CD4-positive, alpha-beta T cell (primary cell): ENCODE measurements at regions not wholly inside any gene's neighbourhood (a gene's known extent, or its start where the extent isn't known, plus 50 kb on each side); places are given as distances from the start of the nearest gene placed in this dataset.

Source experiments
- ATAC-seq: fragments of 200-7000 bp; cut with Tn5 transposase; one replicate; pipeline ENCODE4 v1.10.0; 2022; ENCODE audit warnings: mild to moderate bottlenecking; ENCODE audit not compliant: poor library complexity
- CTCF ChIA-PET: fragments of 350-600 bp; sonication (Branson Sonifier 250); formaldehyde crosslinking; loops from one replicate; lab custom pipeline; 2021; ENCODE audit warnings: antibody characterized with exemption, inconsistent platforms; lab: Charles Lee
- POLR2A ChIA-PET: fragments of 350-600 bp; sonication (Branson Sonifier 250); formaldehyde crosslinking; loops from one replicate; lab custom pipeline; 2021; ENCODE audit warnings: antibody characterized with exemption, inconsistent platforms; lab: Charles Lee
- DNase-seq, 14 experiments: peaks; one replicate each; pipeline ENCODE4 v3.0.0-alpha.2; 2013 to 2020; ENCODE audit warnings: mixed read lengths in 2 of 14
- H3K27ac ChIP-seq, 2 donors: one replicate each; pipeline versions ENCODE4 v1.5.1 to v1.7.0; 2013; ENCODE audit warnings: low read length in 2 of 2, low read depth in 1 of 2, mild to moderate bottlenecking in 1 of 2
- H3K27me3 ChIP-seq, 2 experiments: 1 replicate in 1 of 2; 2 replicates in 1 of 2; pipeline versions ENCODE4 v1.6.1 to v1.7.0; 2013; ENCODE audit warnings: low read length in 2 of 2, control low read depth in 1 of 2, mild to moderate bottlenecking in 1 of 2, moderate library complexity in 1 of 2; ENCODE audit not compliant: insufficient read depth in 2 of 2, control insufficient read depth in 1 of 2
- H3K36me3 ChIP-seq: one replicate; pipeline ENCODE4 v1.6.1; 2013; ENCODE audit warnings: low read length, control low read depth; ENCODE audit not compliant: insufficient read depth
- H3K4me1 ChIP-seq: one replicate; pipeline ENCODE4 v1.6.1; 2013; ENCODE audit warnings: low read length, control low read depth; ENCODE audit not compliant: insufficient read depth
- H3K4me3 ChIP-seq: one replicate; pipeline ENCODE4 v1.5.1; 2013; ENCODE audit warnings: mild to moderate bottlenecking, low read length, moderate library complexity
- H3K9me3 ChIP-seq, 2 experiments: 1 replicate in 1 of 2; 2 replicates in 1 of 2; pipeline versions ENCODE4 v1.6.1 to v1.7.0; 2013; ENCODE audit warnings: low read length in 2 of 2, mild to moderate bottlenecking in 2 of 2, control low read depth in 1 of 2, moderate library complexity in 1 of 2; ENCODE audit not compliant: control insufficient read depth in 1 of 2, insufficient read depth in 1 of 2
- H3K27ac Mint-ChIP-seq: one replicate; pipeline ENCODE4 v1.8.0; 2020; ENCODE audit warnings: mixed read lengths
- H3K27me3 Mint-ChIP-seq: one replicate; pipeline ENCODE4 v1.8.0; 2021; ENCODE audit warnings: mixed read lengths
- H3K36me3 Mint-ChIP-seq: one replicate; pipeline ENCODE4 v1.8.0; 2021; ENCODE audit warnings: low read depth, mixed read lengths
- H3K4me1 Mint-ChIP-seq: one replicate; pipeline ENCODE4 v1.8.0; 2021; ENCODE audit warnings: low read depth, mixed read lengths
- H3K4me3 Mint-ChIP-seq: one replicate; pipeline ENCODE4 v1.8.0; 2020; ENCODE audit warnings: mild to moderate bottlenecking, mixed read lengths
- H3K9me3 Mint-ChIP-seq: one replicate; pipeline ENCODE4 v1.8.0; 2020; ENCODE audit warnings: mixed read lengths
- intact Hi-C, 2 experiments: fragments of 100-400 bp; cut with DNase I in 1 of 2; cut with micrococcal nuclease in 1 of 2; formaldehyde crosslinking; loops; one replicate each; pipeline versions ENCODE4 v1.15.1 to v1.9.0; 2023 to 2025; cut with DNase I, micrococcal nuclease
- TF ChIP-seq, protein P1 (sequence below): fragments of 200-600 bp; IDR thresholded peaks from one replicate; pipeline ENCODE4 v1.8.0; 2022; ENCODE audit warnings: antibody characterized with exemption, mild to moderate bottlenecking

- Mint-ChIP-seq H3K4me1 (peaks cover 13% of the 10 kb centered on the region), H3K36me3 (no peaks in the 10 kb centered on the region), H3K27me3 (no peaks in the 10 kb centered on the region), H3K9me3 (no peaks in the 10 kb centered on the region), H3K4me3 (no peak overlapping the region), H3K27ac (peak overlapping the region; percentile 16)
- ChIA-PET CTCF (no interaction called here), POLR2A (no interaction called here)
- Histone ChIP-seq H3K4me1 (peaks cover 4% of the 10 kb centered on the region), H3K36me3 (no peaks in the 10 kb centered on the region), H3K27ac (no peak overlapping the region), H3K9me3 (no peaks in the 10 kb centered on the region), H3K27me3 (no peaks in the 10 kb centered on the region), H3K4me3 (no peak overlapping the region)
- ATAC-seq (peak; percentile 94), DNase-seq (peak in 13 of 14 experiments; percentile 14 to 84 (median 39))
- TF ChIP-seq, protein P1, sequence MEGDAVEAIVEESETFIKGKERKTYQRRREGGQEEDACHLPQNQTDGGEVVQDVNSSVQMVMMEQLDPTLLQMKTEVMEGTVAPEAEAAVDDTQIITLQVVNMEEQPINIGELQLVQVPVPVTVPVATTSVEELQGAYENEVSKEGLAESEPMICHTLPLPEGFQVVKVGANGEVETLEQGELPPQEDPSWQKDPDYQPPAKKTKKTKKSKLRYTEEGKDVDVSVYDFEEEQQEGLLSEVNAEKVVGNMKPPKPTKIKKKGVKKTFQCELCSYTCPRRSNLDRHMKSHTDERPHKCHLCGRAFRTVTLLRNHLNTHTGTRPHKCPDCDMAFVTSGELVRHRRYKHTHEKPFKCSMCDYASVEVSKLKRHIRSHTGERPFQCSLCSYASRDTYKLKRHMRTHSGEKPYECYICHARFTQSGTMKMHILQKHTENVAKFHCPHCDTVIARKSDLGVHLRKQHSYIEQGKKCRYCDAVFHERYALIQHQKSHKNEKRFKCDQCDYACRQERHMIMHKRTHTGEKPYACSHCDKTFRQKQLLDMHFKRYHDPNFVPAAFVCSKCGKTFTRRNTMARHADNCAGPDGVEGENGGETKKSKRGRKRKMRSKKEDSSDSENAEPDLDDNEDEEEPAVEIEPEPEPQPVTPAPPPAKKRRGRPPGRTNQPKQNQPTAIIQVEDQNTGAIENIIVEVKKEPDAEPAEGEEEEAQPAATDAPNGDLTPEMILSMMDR, result peak; percentile 62
- intact Hi-C loops, result loop anchor here (1.0 to 5.0 kb wide), 4 partner anchors 151 to 291 kb away; no protein-coding TSS in a partner anchor
Observed at GRCh38 chr21:25421321-25422028, 185.8 kb downstream of the MRPL39 start.

GRCh38 chr21:25420831-25421230 lies 186.4 kb downstream of the MRPL39 start:
- Mint-ChIP-seq H3K9me3 (no peaks in the 10 kb centered on the region), H3K27me3 (no peaks in the 10 kb centered on the region), H3K4me3 (no peak overlapping the region), H3K4me1 (peaks cover 13% of the 10 kb centered on the region), H3K27ac (no peak overlapping the region), H3K36me3 (no peaks in the 10 kb centered on the region)
- TF ChIP-seq, protein P1, result no peak
- DNase-seq (no peak), ATAC-seq (no peak)
- no peaks in the 10 kb centered on the region for H3K27me3 ChIP-seq
- H3K27ac ChIP-seq, result no peak overlapping the region
- ChIA-PET CTCF (interaction anchor here (1.2 kb wide), 1 partner anchor 16 kb away, joined by 3 read pairs; no protein-coding TSS in a partner anchor), POLR2A (no interaction called here)
- H3K4me3 ChIP-seq, result no peak overlapping the region
- H3K9me3 ChIP-seq, result no peaks in the 10 kb centered on the region
- H3K36me3 ChIP-seq, result no peaks in the 10 kb centered on the region
- intact Hi-C loops, result loop anchor here (1.0 to 5.0 kb wide), 4 partner anchors 151 to 291 kb away; no protein-coding TSS in a partner anchor
- peaks cover 4% of the 10 kb centered on the region for H3K4me1 ChIP-seq

- ATAC-seq (no peak), DNase-seq (no peak)
- ChIA-PET POLR2A (no interaction called here), CTCF (no interaction called here)
- Histone ChIP-seq H3K9me3 (peaks cover 0 to 4% of the 10 kb centered on the region in 2 experiments), H3K27ac (no peak overlapping the region), H3K36me3 (no peaks in the 10 kb centered on the region), H3K4me1 (peaks cover 4% of the 10 kb centered on the region), H3K4me3 (no peak overlapping the region), H3K27me3 (no peaks in the 10 kb centered on the region)
- intact Hi-C loops, result no loop called here
- Mint-ChIP-seq H3K9me3 (no peaks in the 10 kb centered on the region), H3K4me3 (no peak overlapping the region), H3K27me3 (no peaks in the 10 kb centered on the region), H3K27ac (no peak overlapping the region), H3K4me1 (peaks cover 12% of the 10 kb centered on the region), H3K36me3 (no peaks in the 10 kb centered on the region)
- TF ChIP-seq, protein P1, result no peak
Observed at GRCh38 chr21:25416669-25417068, 190.6 kb downstream of the MRPL39 start.
